A549 (cell line): ENCODE measurements at regions not wholly inside any gene's neighbourhood (a gene's known extent, or its start where the extent isn't known, plus 50 kb on each side); places are given as distances from the start of the nearest gene placed in this dataset.

Source experiments
- BHLHE40 ChIP-seq: IDR thresholded peaks from 2 replicates; pipeline ENCODE4 v1.6.1; 2012; ENCODE audit warnings: low read depth, low read length, inconsistent platforms
- CTCF ChIP-seq: fragments of >200 bp; sonication (Bioruptor Twin); formaldehyde crosslinking; IDR thresholded peaks from 3 replicates; pipeline ENCODE4 v1.5.1; 2016
- EHMT2 ChIP-seq: fragments of 200-600 bp; sonication (generic); IDR thresholded peaks from 2 replicates; pipeline ENCODE4 v1.6.1; 2016; ENCODE audit warnings: antibody characterized with exemption, low read depth, mild to moderate bottlenecking, moderate library complexity
- POLR2A ChIP-seq: IDR thresholded peaks from 2 replicates; pipeline ENCODE4 v1.6.1; 2012; ENCODE audit warnings: mild to moderate bottlenecking, low read length
- POLR2AphosphoS2 ChIP-seq: conservative IDR thresholded peaks from 2 replicates; pipeline ENCODE4 v1.6.1; 2012; ENCODE audit warnings: low read length, improper control_type of control experiment, inconsistent platforms
- RAD21 ChIP-seq, 2 experiments: fragments of >200 bp in 1 of 2; sonication (Bioruptor Twin) in 1 of 2; formaldehyde crosslinking in 1 of 2; IDR thresholded peaks in 1 of 2; conservative IDR thresholded peaks in 1 of 2; 2 replicates in 1 of 2; 3 replicates in 1 of 2; pipeline ENCODE4 v1.6.1; 2012 to 2018; ENCODE audit warnings: inconsistent platforms in 1 of 2
- TF ChIP-seq, protein P1 (sequence below): fragments of 150-350 bp; IDR thresholded peaks from 2 replicates; pipeline ENCODE4 v1.6.1; 2014; ENCODE audit warnings: low read depth, mild to moderate bottlenecking, low read length

DNA sequence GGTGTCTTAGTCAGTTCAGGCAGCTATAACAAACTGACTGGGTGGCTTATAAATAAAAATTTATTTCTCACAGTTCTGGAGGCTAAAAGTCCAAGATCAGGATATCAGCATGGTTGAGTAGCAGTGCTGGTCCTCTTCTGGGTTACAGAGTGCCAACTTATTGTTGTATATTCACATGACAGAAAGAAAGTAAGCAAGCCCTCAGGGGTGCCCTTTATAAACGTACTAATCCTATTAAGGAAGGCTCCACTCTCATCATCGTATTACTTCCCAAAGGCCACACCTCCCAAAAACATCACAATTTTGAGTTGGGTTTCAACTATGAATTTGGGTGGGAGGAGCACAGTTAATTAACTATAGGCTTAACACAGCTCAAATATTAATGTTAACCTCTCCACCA lies 653.0 kb downstream of the DIPK2A start:
- TF ChIP-seq CTCF (no peak), RAD21 (conservative IDR thresholded peaks at IDR 0.05 in 1 of 2, IDR thresholded peaks at IDR 0.05 in 1 of 2) (no peak), POLR2A (no peak), EHMT2 (no peak), POLR2AphosphoS2 (no peak), BHLHE40 (no peak)
- TF ChIP-seq, protein P1, sequence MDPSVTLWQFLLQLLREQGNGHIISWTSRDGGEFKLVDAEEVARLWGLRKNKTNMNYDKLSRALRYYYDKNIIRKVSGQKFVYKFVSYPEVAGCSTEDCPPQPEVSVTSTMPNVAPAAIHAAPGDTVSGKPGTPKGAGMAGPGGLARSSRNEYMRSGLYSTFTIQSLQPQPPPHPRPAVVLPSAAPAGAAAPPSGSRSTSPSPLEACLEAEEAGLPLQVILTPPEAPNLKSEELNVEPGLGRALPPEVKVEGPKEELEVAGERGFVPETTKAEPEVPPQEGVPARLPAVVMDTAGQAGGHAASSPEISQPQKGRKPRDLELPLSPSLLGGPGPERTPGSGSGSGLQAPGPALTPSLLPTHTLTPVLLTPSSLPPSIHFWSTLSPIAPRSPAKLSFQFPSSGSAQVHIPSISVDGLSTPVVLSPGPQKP: no peak
